ENCODE measurements at regions not wholly inside any gene's neighbourhood (a gene's known extent, or its start where the extent isn't known, plus 50 kb on each side); places are given as distances from the start of the nearest gene placed in this dataset.

DNA sequence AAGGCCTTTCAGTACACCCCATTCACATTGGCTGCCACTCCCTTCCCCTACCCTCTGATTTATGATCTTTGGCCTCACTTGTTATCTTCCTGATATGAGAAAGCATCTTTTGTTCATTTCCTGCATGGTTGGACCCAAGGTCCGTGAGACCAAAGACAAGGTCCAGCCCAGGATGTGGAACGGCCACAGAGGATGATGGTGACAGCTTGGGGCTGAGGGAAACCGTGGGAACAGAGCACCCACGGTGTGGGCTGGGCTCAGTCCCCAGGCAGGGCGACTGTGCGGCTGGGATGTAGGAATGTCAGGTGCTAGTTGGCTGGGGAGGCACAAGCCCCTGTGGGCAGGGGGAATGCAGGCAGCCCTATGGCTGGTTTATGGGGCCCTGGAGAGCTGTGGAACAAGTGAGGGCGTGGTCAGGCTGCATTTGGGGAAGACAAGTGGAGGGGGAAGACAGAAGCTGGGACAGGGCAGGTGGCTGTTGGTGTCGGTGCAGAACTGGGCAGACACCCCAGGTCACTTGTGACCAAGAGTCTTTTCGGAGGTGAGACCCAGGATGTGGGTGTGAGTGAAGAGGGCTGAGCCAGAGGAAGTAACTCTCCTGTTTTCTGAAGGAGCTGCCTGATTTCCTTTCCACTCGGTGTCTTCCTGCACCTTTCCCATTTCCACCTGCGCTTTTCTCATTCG, 51.7 kb upstream of the IGFBP3 start:
- TF ChIP-seq SUZ12 (IDR thresholded peaks at IDR 0.05): no peak
- no peak for TF ChIP-seq L3MBTL2 (conservative IDR thresholded peaks at IDR 0.05)
- TF ChIP-seq LEF1 (IDR thresholded peaks at IDR 0.05; ENCODE audit: borderline replicate concordance): no peak
- TF ChIP-seq HDGF (IDR thresholded peaks at IDR 0.05; ENCODE audit: borderline replicate concordance): no peak
- no peak for TF ChIP-seq FOXK2 (IDR thresholded peaks at IDR 0.05)
- no peak for TF ChIP-seq CTBP1 (IDR thresholded peaks at IDR 0.05; ENCODE audit: borderline replicate concordance)
- TF ChIP-seq ARNT (IDR thresholded peaks at IDR 0.05): no peak
- no peak for TF ChIP-seq ZNF384 (IDR thresholded peaks at IDR 0.05)
- TF ChIP-seq ELF4 (IDR thresholded peaks at IDR 0.05): no peak
- no peak for TF ChIP-seq FOXA1 (IDR thresholded peaks at IDR 0.05)
- no peak for TF ChIP-seq SP1 (IDR thresholded peaks at IDR 0.05)
- TF ChIP-seq TARDBP (IDR thresholded peaks at IDR 0.05): no peak
- no peak for DNase-seq (ENCODE audit: extremely low spot score)
- POLR2A ChIA-PET: no interaction called here
- CTCF ChIA-PET: no interaction called here

- CTCF ChIA-PET: no interaction called here
- POLR2A ChIA-PET: no interaction called here
- TF ChIP-seq ARNT (IDR thresholded peaks at IDR 0.05): no peak
- no peak for TF ChIP-seq NFRKB (IDR thresholded peaks at IDR 0.05)
- no peak for TF ChIP-seq ELF4 (IDR thresholded peaks at IDR 0.05)
- no peak for DNase-seq (ENCODE audit: extremely low spot score)
Measured at GRCh38 chr7:45971661-45972175, 50.6 kb upstream of the IGFBP3 start.

GRCh38 chr7:45971171-45971570, 50.1 kb upstream of the IGFBP3 start:
- ChIA-PET CTCF (no interaction called here), POLR2A (no interaction called here)
- TF ChIP-seq, protein P1, sequence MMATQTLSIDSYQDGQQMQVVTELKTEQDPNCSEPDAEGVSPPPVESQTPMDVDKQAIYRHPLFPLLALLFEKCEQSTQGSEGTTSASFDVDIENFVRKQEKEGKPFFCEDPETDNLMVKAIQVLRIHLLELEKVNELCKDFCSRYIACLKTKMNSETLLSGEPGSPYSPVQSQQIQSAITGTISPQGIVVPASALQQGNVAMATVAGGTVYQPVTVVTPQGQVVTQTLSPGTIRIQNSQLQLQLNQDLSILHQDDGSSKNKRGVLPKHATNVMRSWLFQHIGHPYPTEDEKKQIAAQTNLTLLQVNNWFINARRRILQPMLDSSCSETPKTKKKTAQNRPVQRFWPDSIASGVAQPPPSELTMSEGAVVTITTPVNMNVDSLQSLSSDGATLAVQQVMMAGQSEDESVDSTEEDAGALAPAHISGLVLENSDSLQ (IDR thresholded peaks at IDR 0.05): no peak
- TF ChIP-seq NFRKB (IDR thresholded peaks at IDR 0.05) (no peak), BHLHE40 (IDR thresholded peaks at IDR 0.05; ENCODE audit: borderline replicate concordance) (no peak), SUZ12 (IDR thresholded peaks at IDR 0.05) (no peak), CTBP1 (IDR thresholded peaks at IDR 0.05; ENCODE audit: borderline replicate concordance) (no peak), FOXM1 (IDR thresholded peaks at IDR 0.05; ENCODE audit: borderline replicate concordance) (no peak), FOXK2 (IDR thresholded peaks at IDR 0.05) (no peak)
- DNase-seq (ENCODE audit: extremely low spot score): no peak

Data from HEK293T (cell line).